Loucy (cell line): ENCODE measurements at regions not wholly inside any gene's neighbourhood (a gene's known extent, or its start where the extent isn't known, plus 50 kb on each side); places are given as distances from the start of the nearest gene placed in this dataset.
"Not testable (repeated sequence)": the region's sequence is repeated elsewhere in the genome, so short reads cannot be mapped to it uniquely, and the experiment has no call there.

Experiments used
- CTCF ChIP-seq: fragments of 200-600 bp; sonication (generic); conservative IDR thresholded peaks from 2 replicates; pipeline ENCODE4 v1.5.1; 2014; ENCODE audit warnings: mild to moderate bottlenecking, antibody characterized with exemption, low read length
- EZH2phosphoT487 ChIP-seq: fragments of 200-600 bp; IDR thresholded peaks from 2 replicates; pipeline ENCODE4 v1.6.1; 2018; ENCODE audit warnings: antibody characterized with exemption, mild to moderate bottlenecking, moderate library complexity, borderline replicate concordance

DNA sequence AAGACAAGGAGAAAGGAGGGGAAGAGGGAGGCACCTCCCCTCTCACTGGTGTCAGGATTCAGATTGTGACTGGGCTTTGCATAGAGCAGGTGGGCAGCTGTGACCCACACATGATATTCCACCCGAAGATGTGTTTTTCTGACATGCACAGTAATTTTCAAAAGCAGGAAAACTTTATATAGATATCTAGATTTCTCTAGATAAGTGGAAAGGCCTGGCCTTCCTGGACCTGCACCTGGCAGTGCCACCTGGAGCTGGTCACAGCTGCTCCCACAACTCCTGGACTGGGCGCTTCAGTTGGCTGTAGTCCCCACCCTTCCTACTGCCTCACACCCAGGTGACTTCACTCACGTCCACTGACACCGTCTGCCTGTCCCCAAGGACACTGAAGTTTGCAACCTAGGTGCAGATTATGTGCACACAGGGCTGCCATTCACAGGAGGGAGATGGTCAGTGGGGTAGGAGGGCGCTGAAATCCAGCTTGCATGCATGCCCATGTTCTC lies 70.4 kb upstream of the PLGLB2 start:
- not testable (repeated sequence) for TF ChIP-seq CTCF, EZH2phosphoT487
